ENCODE measurements at regions not wholly inside any gene's neighbourhood (a gene's known extent, or its start where the extent isn't known, plus 50 kb on each side); places are given as distances from the start of the nearest gene placed in this dataset.

DNA sequence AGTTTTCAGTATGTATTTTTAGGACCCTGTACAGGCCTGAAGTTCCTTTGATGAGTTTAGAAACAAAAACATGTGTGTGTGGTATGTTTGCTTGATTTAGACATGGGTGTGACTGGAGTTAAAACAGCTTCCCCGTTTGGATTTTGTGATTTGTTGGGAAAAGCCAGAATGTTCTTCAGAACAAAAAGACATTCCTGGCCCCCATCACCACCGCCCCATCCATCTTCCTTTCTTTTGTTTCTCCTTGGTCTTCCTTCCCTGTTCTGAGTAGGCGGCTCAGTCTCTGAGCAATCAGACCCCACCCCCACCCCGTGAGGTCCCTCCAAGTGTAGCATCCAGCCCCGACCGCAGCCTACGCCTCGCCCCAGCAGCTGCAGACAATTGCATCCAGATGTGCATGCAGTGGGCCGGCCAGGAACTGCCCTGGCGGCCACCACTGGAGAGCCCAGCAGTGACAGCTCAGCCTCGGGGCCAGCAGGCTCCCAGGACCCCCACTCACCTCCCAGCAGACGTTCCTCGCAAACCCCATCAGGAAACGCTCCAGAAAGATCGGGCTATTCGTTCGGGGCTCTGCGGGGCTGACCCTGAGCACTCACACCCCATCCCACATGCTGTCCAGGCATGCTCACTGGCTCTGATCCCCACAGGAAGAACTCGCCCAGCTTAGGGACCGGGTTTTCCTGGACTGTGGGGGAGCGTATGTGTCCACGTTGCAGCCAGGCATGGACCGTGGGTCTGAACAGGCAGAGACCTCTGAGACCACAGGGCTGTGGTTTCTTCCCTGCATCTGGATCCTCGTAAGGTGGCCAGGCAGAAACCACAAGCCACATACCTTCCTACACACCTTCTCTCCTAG is 99.8 kb upstream of the CDH5 start:
- Histone ChIP-seq H3K9me3 (ENCODE audit: low read length) (no peaks in the 10 kb centered on the region), H3K27ac (ENCODE audit: low read depth, low read length, poor library complexity, severe bottlenecking) (no peak overlapping the region), H3K4me2 (ENCODE audit: low read length) (no peak overlapping the region), H3K36me3 (ENCODE audit: insufficient read depth, low read length) (no peaks in the 10 kb centered on the region), H2AFZ (ENCODE audit: low read length) (no peak overlapping the region), H3K9me2 (ENCODE audit: insufficient read depth, low read length) (no peaks in the 10 kb centered on the region), H3K79me2 (ENCODE audit: insufficient read depth, low read depth, low read length) (no peaks in the 10 kb centered on the region), H3K4me3 (ENCODE audit: low read depth, low read length, poor library complexity, severe bottlenecking) (no peak overlapping the region), H3K4me1 (ENCODE audit: insufficient read depth, low read length, poor library complexity, severe bottlenecking) (no peaks in the 10 kb centered on the region), H4K20me1 (ENCODE audit: insufficient read depth, low read length) (no peaks in the 10 kb centered on the region)
- intact Hi-C loops (cut with micrococcal nuclease; ENCODE audit: unreplicated experiment) = no loop called here
- no TSS peak for BruUV-seq (replicated peaks)
- TF ChIP-seq EZH2phosphoT487 (IDR thresholded peaks at IDR 0.05; ENCODE audit: borderline replicate concordance, low read depth, low read length) = no peak
- TF ChIP-seq CTCF (conservative IDR thresholded peaks at IDR 0.05; ENCODE audit: low read length) = no peak
- CTCF ChIA-PET (ENCODE audit: unreplicated experiment) = no interaction called here
- no peak for DNase-seq (ENCODE audit: low spot score)
- POLR2A ChIA-PET = no interaction called here

GRCh38 chr16:66265556-66266141 is 100.8 kb upstream of the CDH5 start:
- Histone ChIP-seq H3K79me2 (ENCODE audit: insufficient read depth, low read depth, low read length) (no peaks in the 10 kb centered on the region), H3K9me3 (ENCODE audit: low read length) (no peaks in the 10 kb centered on the region), H3K27ac (ENCODE audit: low read depth, low read length, poor library complexity, severe bottlenecking) (no peak overlapping the region), H2AFZ (ENCODE audit: low read length) (no peak overlapping the region), H3K36me3 (ENCODE audit: insufficient read depth, low read length) (no peaks in the 10 kb centered on the region), H3K4me3 (ENCODE audit: low read depth, low read length, poor library complexity, severe bottlenecking) (no peak overlapping the region), H3K4me2 (ENCODE audit: low read length) (no peak overlapping the region), H4K20me1 (ENCODE audit: insufficient read depth, low read length) (no peaks in the 10 kb centered on the region), H3K9me2 (ENCODE audit: insufficient read depth, low read length) (no peaks in the 10 kb centered on the region), H3K4me1 (ENCODE audit: insufficient read depth, low read length, poor library complexity, severe bottlenecking) (no peaks in the 10 kb centered on the region)
- no peak for DNase-seq (ENCODE audit: low spot score)
- BruUV-seq (replicated peaks) = no TSS peak
- CTCF ChIA-PET (ENCODE audit: unreplicated experiment) = no interaction called here
- POLR2A ChIA-PET = no interaction called here
- intact Hi-C loops (cut with micrococcal nuclease; ENCODE audit: unreplicated experiment) = no loop called here
- TF ChIP-seq CTCF (conservative IDR thresholded peaks at IDR 0.05; ENCODE audit: low read length) = no peak
- no peak for TF ChIP-seq EZH2phosphoT487 (IDR thresholded peaks at IDR 0.05; ENCODE audit: borderline replicate concordance, low read depth, low read length)

GRCh38 chr16:66265048-66265415 is 101.5 kb upstream of the CDH5 start:
- BruUV-seq (replicated peaks) = no TSS peak
- no peak for DNase-seq (ENCODE audit: low spot score)
- Histone ChIP-seq H3K36me3 (ENCODE audit: insufficient read depth, low read length) (no peaks in the 10 kb centered on the region), H2AFZ (ENCODE audit: low read length) (no peak overlapping the region), H3K4me2 (ENCODE audit: low read length) (no peak overlapping the region), H3K4me3 (ENCODE audit: low read depth, low read length, poor library complexity, severe bottlenecking) (no peak overlapping the region), H3K27ac (ENCODE audit: low read depth, low read length, poor library complexity, severe bottlenecking) (no peak overlapping the region), H3K4me1 (ENCODE audit: insufficient read depth, low read length, poor library complexity, severe bottlenecking) (no peaks in the 10 kb centered on the region), H4K20me1 (ENCODE audit: insufficient read depth, low read length) (no peaks in the 10 kb centered on the region), H3K9me2 (ENCODE audit: insufficient read depth, low read length) (no peaks in the 10 kb centered on the region), H3K9me3 (ENCODE audit: low read length) (no peaks in the 10 kb centered on the region), H3K79me2 (ENCODE audit: insufficient read depth, low read depth, low read length) (no peaks in the 10 kb centered on the region)
- intact Hi-C loops (cut with micrococcal nuclease; ENCODE audit: unreplicated experiment) = no loop called here
- POLR2A ChIA-PET = no interaction called here
- CTCF ChIA-PET (ENCODE audit: unreplicated experiment) = no interaction called here
- TF ChIP-seq EZH2phosphoT487 (IDR thresholded peaks at IDR 0.05; ENCODE audit: borderline replicate concordance, low read depth, low read length) = no peak
